Calu3 (cell line): ENCODE measurements at regions not wholly inside any gene's neighbourhood (a gene's known extent, or its start where the extent isn't known, plus 50 kb on each side); places are given as distances from the start of the nearest gene placed in this dataset.

Experiments
- BruUV-seq: library from RNA; stranded (reverse); fragments of 400-500 nt; replicated peaks from 2 replicates; lab custom pipeline; 2021; lab: Mats Ljungman, UMichigan
- CTCF ChIA-PET: fragments of 300-600 bp; sonication (Branson Sonifier 250); formaldehyde crosslinking; loops from one replicate; lab custom pipeline; 2022; ENCODE audit warnings: antibody characterized with exemption; lab: Charles Lee
- DNase-seq: peaks from one replicate; pipeline ENCODE4 v3.0.0; 2022
- H3K27ac Mint-ChIP-seq: one replicate; pipeline ENCODE4 v1.8.0; 2022; ENCODE audit warnings: mixed read lengths; ENCODE audit not compliant: unreplicated experiment
- H3K27me3 Mint-ChIP-seq: one replicate; pipeline ENCODE4 v1.8.0; 2022; ENCODE audit warnings: mixed read lengths; ENCODE audit not compliant: unreplicated experiment
- H3K36me3 Mint-ChIP-seq: one replicate; pipeline ENCODE4 v1.8.0; 2022; ENCODE audit warnings: mild to moderate bottlenecking, moderate library complexity, mixed read lengths; ENCODE audit not compliant: insufficient read depth, unreplicated experiment
- H3K4me1 Mint-ChIP-seq: one replicate; pipeline ENCODE4 v1.8.0; 2022; ENCODE audit warnings: mild to moderate bottlenecking, low read depth, mixed read lengths; ENCODE audit not compliant: unreplicated experiment
- H3K4me3 Mint-ChIP-seq: one replicate; pipeline ENCODE4 v1.8.0; 2022; ENCODE audit warnings: mild to moderate bottlenecking, low read depth, moderate library complexity, mixed read lengths; ENCODE audit not compliant: unreplicated experiment
- H3K9me3 Mint-ChIP-seq: one replicate; pipeline ENCODE4 v1.8.0; 2022; ENCODE audit warnings: low read depth, mixed read lengths; ENCODE audit not compliant: unreplicated experiment
- CTCF ChIP-seq: fragments of 200-600 bp; IDR thresholded peaks from one replicate; pipeline ENCODE4 v1.8.0; 2022; ENCODE audit warnings: antibody characterized with exemption; ENCODE audit not compliant: unreplicated experiment
- intact Hi-C: fragments of 100-400 bp; cut with micrococcal nuclease; formaldehyde crosslinking; loops from one replicate; pipeline ENCODE4 v1.10.0; 2022; ENCODE audit not compliant: unreplicated experiment

- Mint-ChIP-seq H3K27ac (no peak overlapping the region), H3K36me3 (no peaks in the 10 kb centered on the region), H3K4me3 (no peak overlapping the region), H3K4me1 (no peaks in the 10 kb centered on the region), H3K27me3 (no peaks in the 10 kb centered on the region), H3K9me3 (no peaks in the 10 kb centered on the region)
- intact Hi-C loops, result no loop called here
- DNase-seq, result no peak
- no TSS peak for BruUV-seq
- TF ChIP-seq CTCF, result no peak
- CTCF ChIA-PET, result interaction anchor here (0.6 kb wide), 1 partner anchor 497 kb away, joined by 3 read pairs; no protein-coding TSS in a partner anchor
Observed at GRCh38 chr18:22767653-22768052, 165.5 kb upstream of the RBBP8 start.

GRCh38 chr18:22773944-22774343 is 159.2 kb upstream of the RBBP8 start:
- Mint-ChIP-seq H3K9me3 (no peaks in the 10 kb centered on the region), H3K36me3 (no peaks in the 10 kb centered on the region), H3K4me1 (no peaks in the 10 kb centered on the region), H3K27ac (no peak overlapping the region), H3K27me3 (no peaks in the 10 kb centered on the region), H3K4me3 (no peak overlapping the region)
- no peak for DNase-seq
- intact Hi-C loops, result no loop called here
- no peak for TF ChIP-seq CTCF
- BruUV-seq, result no TSS peak
- CTCF ChIA-PET, result no interaction called here

- H3K9me3 Mint-ChIP-seq, result no peaks in the 10 kb centered on the region
- no peak for DNase-seq
- no peak overlapping the region for H3K27ac Mint-ChIP-seq
- H3K4me3 Mint-ChIP-seq, result no peak overlapping the region
- intact Hi-C loops, result no loop called here
- CTCF ChIA-PET, result no interaction called here
- H3K27me3 Mint-ChIP-seq, result no peaks in the 10 kb centered on the region
- TF ChIP-seq CTCF, result no peak
- no TSS peak for BruUV-seq
- no peaks in the 10 kb centered on the region for H3K36me3 Mint-ChIP-seq
- no peaks in the 10 kb centered on the region for H3K4me1 Mint-ChIP-seq
Observed at GRCh38 chr18:22778996-22779395, 154.1 kb upstream of the RBBP8 start.

- no peak overlapping the region for H3K27ac Mint-ChIP-seq
- BruUV-seq, result no TSS peak
- intact Hi-C loops, result loop anchor here (5.0 kb wide), 1 partner anchor 41 kb away; no protein-coding TSS in a partner anchor
- H3K27me3 Mint-ChIP-seq, result no peaks in the 10 kb centered on the region
- H3K9me3 Mint-ChIP-seq, result no peaks in the 10 kb centered on the region
- DNase-seq, result no peak
- H3K4me1 Mint-ChIP-seq, result no peaks in the 10 kb centered on the region
- CTCF ChIA-PET, result no interaction called here
- no peaks in the 10 kb centered on the region for H3K36me3 Mint-ChIP-seq
- no peak for TF ChIP-seq CTCF
- H3K4me3 Mint-ChIP-seq, result no peak overlapping the region
Observed at GRCh38 chr18:22783245-22783644, 149.9 kb upstream of the RBBP8 start.
